ENCODE measurements at regions not wholly inside any gene's neighbourhood (a gene's known extent, or its start where the extent isn't known, plus 50 kb on each side); places are given as distances from the start of the nearest gene placed in this dataset.

GRCh38 chr17:20908313-20909267, 134.2 kb downstream of the USP22 start (continued):
- TF ChIP-seq CHD7 (IDR thresholded peaks at IDR 0.05; ENCODE audit: low read depth, low read length) (no peak), DDX20 (tag; IDR thresholded peaks at IDR 0.05; ENCODE audit: low read depth) (no peak), ATF3 (IDR thresholded peaks at IDR 0.05) (peak; percentile 54), ATF3 (CRISPR knock-in tag; conservative IDR thresholded peaks at IDR 0.05) (no peak), ZNF324 (CRISPR knock-in tag; IDR thresholded peaks at IDR 0.05) (no peak), RAD51 (IDR thresholded peaks at IDR 0.05; ENCODE audit: borderline replicate concordance, low read depth) (no peak), TAL1 (IDR thresholded peaks at IDR 0.05) (no peak), CSDE1 (IDR thresholded peaks at IDR 0.05) (no peak), ZBTB34 (CRISPR knock-in tag; IDR thresholded peaks at IDR 0.05) (no peak), ZSCAN32 (CRISPR knock-in tag; IDR thresholded peaks at IDR 0.05) (no peak), ZNF77 (CRISPR knock-in tag; IDR thresholded peaks at IDR 0.05) (no peak), MAZ (CRISPR knock-in tag; conservative IDR thresholded peaks at IDR 0.05 in 1 of 2, IDR thresholded peaks at IDR 0.05 in 1 of 2) (peak; percentile 78 to 90), ZNF717 (CRISPR knock-in tag; IDR thresholded peaks at IDR 0.05) (no peak), XRCC4 (IDR thresholded peaks at IDR 0.05; ENCODE audit: extremely low read depth, insufficient read depth, insufficient read length) (no peak), ZFP1 (CRISPR knock-in tag; IDR thresholded peaks at IDR 0.05) (no peak)
